Activated T-helper 1 cell treated with anti-CD3 and anti-CD28 coated beads, Interleukin-12 subunit alpha, Interleukin-12 subunit beta, Interleukin-2, Interleukin-4 antibody, amounts not matched to agents 30 ng/mL and 10 ng/mL and 1 ng/mL, durations not matched to agents 14 hours and 24 hours and 36 hours (primary cell): ENCODE measurements at regions not wholly inside any gene's neighbourhood (a gene's known extent, or its start where the extent isn't known, plus 50 kb on each side); places are given as distances from the start of the nearest gene placed in this dataset.

Source experiments
- DNase-seq: peaks from one replicate; pipeline ENCODE4 v3.0.0; 2021; ENCODE audit warnings: low spot score
- H3K27ac Mint-ChIP-seq: one replicate; pipeline ENCODE4 v1.8.0; 2021; ENCODE audit warnings: mild to moderate bottlenecking, mixed read lengths
- H3K27me3 Mint-ChIP-seq: one replicate; pipeline ENCODE4 v1.8.0; 2022; ENCODE audit warnings: mild to moderate bottlenecking, moderate library complexity, mixed read lengths; ENCODE audit not compliant: insufficient read depth
- H3K36me3 Mint-ChIP-seq: one replicate; pipeline ENCODE4 v1.8.0; 2021; ENCODE audit warnings: low read depth, mixed read lengths
- H3K4me1 Mint-ChIP-seq: one replicate; pipeline ENCODE4 v1.8.0; 2021; ENCODE audit warnings: low read depth, mixed read lengths
- H3K4me3 Mint-ChIP-seq: one replicate; pipeline ENCODE4 v1.8.0; 2021; ENCODE audit warnings: mild to moderate bottlenecking, moderate library complexity, mixed read lengths
- H3K9me3 Mint-ChIP-seq: one replicate; pipeline ENCODE4 v1.8.0; 2021; ENCODE audit warnings: mixed read lengths
- intact Hi-C: fragments of 100-400 bp; cut with micrococcal nuclease; formaldehyde crosslinking; loops from one replicate; pipeline ENCODE4 v1.15.1; 2024

- Mint-ChIP-seq H3K36me3 (no peaks in the 10 kb centered on the region), H3K9me3 (no peaks in the 10 kb centered on the region), H3K27ac (no peak overlapping the region), H3K27me3 (no peaks in the 10 kb centered on the region), H3K4me1 (no peaks in the 10 kb centered on the region), H3K4me3 (no peak overlapping the region)
- intact Hi-C loops = no loop called here
- no peak for DNase-seq
These were observed 472.2 kb downstream of the INSC start for GRCh38 chr11:15586741-15587473.

GRCh38 chr11:15589070-15589626, 474.4 kb downstream of the INSC start:
- Mint-ChIP-seq H3K4me3 (no peak overlapping the region), H3K27ac (no peak overlapping the region), H3K9me3 (no peaks in the 10 kb centered on the region), H3K27me3 (no peaks in the 10 kb centered on the region), H3K36me3 (no peaks in the 10 kb centered on the region), H3K4me1 (no peaks in the 10 kb centered on the region)
- DNase-seq = no peak
- intact Hi-C loops = no loop called here

- no peaks in the 10 kb centered on the region for H3K4me1 Mint-ChIP-seq
- no peaks in the 10 kb centered on the region for H3K9me3 Mint-ChIP-seq
- no peak overlapping the region for H3K27ac Mint-ChIP-seq
- no peak for DNase-seq
- intact Hi-C loops = no loop called here
- H3K27me3 Mint-ChIP-seq = no peaks in the 10 kb centered on the region
- no peak overlapping the region for H3K4me3 Mint-ChIP-seq
- H3K36me3 Mint-ChIP-seq = no peaks in the 10 kb centered on the region
These were observed 475.4 kb downstream of the INSC start for GRCh38 chr11:15590132-15590531.

- no peaks in the 10 kb centered on the region for H3K4me1 Mint-ChIP-seq
- no peak overlapping the region for H3K27ac Mint-ChIP-seq
- H3K4me3 Mint-ChIP-seq = no peak overlapping the region
- no peak for DNase-seq
- H3K27me3 Mint-ChIP-seq = no peaks in the 10 kb centered on the region
- no peaks in the 10 kb centered on the region for H3K9me3 Mint-ChIP-seq
- intact Hi-C loops = no loop called here
- H3K36me3 Mint-ChIP-seq = no peaks in the 10 kb centered on the region
These were observed 476.4 kb downstream of the INSC start for GRCh38 chr11:15591112-15591537.

- Mint-ChIP-seq H3K27ac (no peak overlapping the region), H3K27me3 (no peaks in the 10 kb centered on the region), H3K4me1 (no peaks in the 10 kb centered on the region), H3K36me3 (no peaks in the 10 kb centered on the region), H3K4me3 (no peak overlapping the region), H3K9me3 (no peaks in the 10 kb centered on the region)
- DNase-seq = no peak
- intact Hi-C loops = no loop called here
These were observed 479.9 kb downstream of the INSC start for GRCh38 chr11:15594607-15595006.

GRCh38 chr11:15599376-15599775, 484.7 kb downstream of the INSC start:
- H3K27ac Mint-ChIP-seq = no peak overlapping the region
- DNase-seq = no peak
- no peak overlapping the region for H3K4me3 Mint-ChIP-seq
- H3K4me1 Mint-ChIP-seq = no peaks in the 10 kb centered on the region
- intact Hi-C loops = no loop called here
- no peaks in the 10 kb centered on the region for H3K36me3 Mint-ChIP-seq
- H3K27me3 Mint-ChIP-seq = no peaks in the 10 kb centered on the region
- no peaks in the 10 kb centered on the region for H3K9me3 Mint-ChIP-seq

GRCh38 chr11:15602047-15602446, 487.3 kb downstream of the INSC start:
- Mint-ChIP-seq H3K27me3 (no peaks in the 10 kb centered on the region), H3K4me3 (no peak overlapping the region), H3K36me3 (no peaks in the 10 kb centered on the region), H3K9me3 (no peaks in the 10 kb centered on the region), H3K4me1 (no peaks in the 10 kb centered on the region), H3K27ac (no peak overlapping the region)
- intact Hi-C loops = no loop called here
- no peak for DNase-seq

- Mint-ChIP-seq H3K27ac (no peak overlapping the region), H3K27me3 (no peaks in the 10 kb centered on the region), H3K36me3 (no peaks in the 10 kb centered on the region), H3K4me3 (no peak overlapping the region), H3K4me1 (no peaks in the 10 kb centered on the region), H3K9me3 (no peaks in the 10 kb centered on the region)
- DNase-seq = no peak
- intact Hi-C loops = no loop called here
These were observed 488.3 kb downstream of the INSC start for GRCh38 chr11:15602785-15603567.

- H3K27me3 Mint-ChIP-seq = no peaks in the 10 kb centered on the region
These were observed 490.4 kb downstream of the INSC start for GRCh38 chr11:15605094-15605493.

GRCh38 chr11:15607361-15608036, 492.8 kb downstream of the INSC start:
- intact Hi-C loops = no loop called here

More at GRCh38 chr11:15605094-15605493, 490.4 kb downstream of the INSC start:
- Mint-ChIP-seq H3K9me3 (no peaks in the 10 kb centered on the region), H3K4me3 (no peak overlapping the region), H3K4me1 (no peaks in the 10 kb centered on the region), H3K27ac (no peak overlapping the region), H3K36me3 (no peaks in the 10 kb centered on the region)
- no peak for DNase-seq
- intact Hi-C loops = no loop called here

GRCh38 chr11:15609445-15609844, 494.7 kb downstream of the INSC start:
- Mint-ChIP-seq H3K27ac (no peak overlapping the region), H3K27me3 (no peaks in the 10 kb centered on the region), H3K36me3 (no peaks in the 10 kb centered on the region), H3K9me3 (no peaks in the 10 kb centered on the region), H3K4me3 (no peak overlapping the region), H3K4me1 (no peaks in the 10 kb centered on the region)
- intact Hi-C loops = no loop called here
- DNase-seq = no peak

More at GRCh38 chr11:15607361-15608036, 492.8 kb downstream of the INSC start:
- Mint-ChIP-seq H3K27me3 (no peaks in the 10 kb centered on the region), H3K4me1 (no peaks in the 10 kb centered on the region), H3K27ac (no peak overlapping the region), H3K4me3 (no peak overlapping the region), H3K36me3 (no peaks in the 10 kb centered on the region), H3K9me3 (no peaks in the 10 kb centered on the region)
- DNase-seq = no peak

GRCh38 chr11:15610881-15611280, 496.2 kb downstream of the INSC start:
- no peaks in the 10 kb centered on the region for H3K27me3 Mint-ChIP-seq
- no peak for DNase-seq
- H3K9me3 Mint-ChIP-seq = no peaks in the 10 kb centered on the region
- H3K4me3 Mint-ChIP-seq = no peak overlapping the region
- no peaks in the 10 kb centered on the region for H3K4me1 Mint-ChIP-seq
- no peak overlapping the region for H3K27ac Mint-ChIP-seq
- intact Hi-C loops = no loop called here
- H3K36me3 Mint-ChIP-seq = no peaks in the 10 kb centered on the region

- no peaks in the 10 kb centered on the region for H3K4me1 Mint-ChIP-seq
- DNase-seq = no peak
- H3K27me3 Mint-ChIP-seq = no peaks in the 10 kb centered on the region
- no peaks in the 10 kb centered on the region for H3K36me3 Mint-ChIP-seq
- H3K4me3 Mint-ChIP-seq = no peak overlapping the region
- H3K9me3 Mint-ChIP-seq = no peaks in the 10 kb centered on the region
- no peak overlapping the region for H3K27ac Mint-ChIP-seq
- intact Hi-C loops = no loop called here
These were observed 498.5 kb downstream of the INSC start for GRCh38 chr11:15613251-15613650.
